Esophagus muscularis mucosa (tissue), 4 donors: ENCODE measurements at regions not wholly inside any gene's neighbourhood (a gene's known extent, or its start where the extent isn't known, plus 50 kb on each side); places are given as distances from the start of the nearest gene placed in this dataset.

Experiments
- DNase-seq: peaks from one replicate; pipeline ENCODE4 v3.0.0-alpha.2; 2017; ENCODE audit errors: extremely low spot score
- H3K27ac ChIP-seq, 4 donors: fragments of 200-600 bp; sonication (generic); replicated peaks in 1 of 4; 1 replicate in 3 of 4; 2 replicates in 1 of 4; pipeline ENCODE4 v1.5.1; 2016 to 2019; ENCODE audit warnings: mild to moderate bottlenecking in 1 of 4
- H3K27me3 ChIP-seq, 4 donors: fragments of 200-600 bp; sonication (generic); one replicate each; pipeline versions ENCODE4 v1.5.1 to v1.6.0; 2016 to 2019
- H3K36me3 ChIP-seq, 4 donors: fragments of 200-600 bp; sonication (generic); one replicate each; pipeline ENCODE4 v1.5.1; 2016 to 2019
- H3K4me1 ChIP-seq, 4 donors: fragments of 200-600 bp; sonication (generic); one replicate each; pipeline ENCODE4 v1.5.1; 2016 to 2019
- H3K4me3 ChIP-seq, 4 donors: fragments of 200-600 bp; sonication (generic); 1 replicate in 2 of 4; 2 replicates in 2 of 4; pipeline ENCODE4 v1.5.1; 2016 to 2019; ENCODE audit warnings: mild to moderate bottlenecking in 4 of 4, moderate library complexity in 1 of 4
- H3K9me3 ChIP-seq, 4 donors: fragments of 200-600 bp; sonication (generic); 1 replicate in 3 of 4; 2 replicates in 1 of 4; pipeline ENCODE4 v1.5.1; 2016 to 2019
- EP300 ChIP-seq: sonication (generic); formaldehyde crosslinking; IDR thresholded peaks from one replicate; pipeline ENCODE4 v1.6.1; 2017; ENCODE audit warnings: antibody characterized with exemption
- POLR2A ChIP-seq: fragments of 450-650 bp; IDR thresholded peaks from one replicate; pipeline ENCODE4 v1.6.1; 2017; ENCODE audit warnings: antibody characterized with exemption, moderate library complexity, mild to moderate bottlenecking, low read depth
- POLR2AphosphoS5 ChIP-seq, 2 donors: sonication (generic); formaldehyde crosslinking; IDR thresholded peaks; one replicate each; pipeline ENCODE4 v1.6.1; 2017; ENCODE audit warnings: antibody characterized with exemption in 2 of 2
- WGBS: methylation state at CpG from one replicate; pipeline ENCODE4 v1.1.5; 2018; 5-methylcytosine and 5-hydroxymethylcytosine counted together
- intact Hi-C: fragments of 100-400 bp; cut with DNase I; formaldehyde crosslinking; loops from one replicate; pipeline ENCODE4 v1.15.1; 2023
- TF ChIP-seq, protein P1 (sequence below), 3 experiments: fragments of 200-600 bp in 2 of 3; fragments of 450-650 bp in 1 of 3; sonication (generic) in 2 of 3; IDR thresholded peaks; one replicate each; pipeline ENCODE4 v1.5.1; 2017 to 2019; ENCODE audit warnings: antibody characterized with exemption in 3 of 3, mild to moderate bottlenecking in 2 of 3, moderate library complexity in 1 of 3

DNA sequence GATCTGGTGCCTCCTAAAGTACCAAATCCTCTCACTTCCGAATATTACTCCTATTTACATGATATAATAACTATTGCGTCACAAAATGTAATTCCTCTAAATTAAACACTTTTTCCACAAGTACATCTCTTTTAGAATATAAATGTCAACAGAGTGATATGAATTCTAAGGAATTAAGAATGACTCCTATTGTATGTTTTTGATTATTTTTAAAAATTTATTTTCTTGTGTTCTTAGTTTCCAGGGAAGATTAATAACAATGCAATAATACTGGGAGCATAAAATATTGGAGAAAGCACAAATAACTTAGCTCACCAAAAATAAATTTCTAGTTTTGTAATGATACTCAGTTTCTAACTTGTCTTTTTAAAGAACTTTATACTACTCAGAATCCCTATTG is 184.9 kb downstream of the PCDH18 start:
- no peak overlapping the region for H3K27ac ChIP-seq

DNA sequence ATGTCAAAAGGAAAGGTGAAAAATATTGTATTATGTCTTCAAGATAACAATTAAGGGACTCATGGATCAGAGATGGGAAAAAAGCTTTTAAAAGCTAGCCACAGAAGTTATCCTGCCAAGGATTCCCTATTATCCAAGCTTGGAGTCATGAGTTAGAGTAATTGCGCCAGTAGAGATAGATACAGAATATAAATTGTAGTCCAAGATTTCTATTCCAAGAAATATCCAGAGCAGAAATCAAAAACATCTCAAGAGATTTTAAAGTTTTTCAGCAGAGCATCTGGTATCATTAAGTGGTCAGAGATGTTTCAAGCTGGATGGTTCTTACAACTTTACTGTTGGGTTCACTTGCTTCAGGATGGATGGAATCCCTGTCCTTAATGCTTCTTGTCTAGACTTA is 186.7 kb downstream of the PCDH18 start:
- DNase-seq = no peak

More for the DNA sequence above, 184.9 kb downstream of the PCDH18 start:
- no peaks in the 10 kb centered on the region for H3K36me3 ChIP-seq
- H3K9me3 ChIP-seq = peaks cover 0 to 8% (median 7%) of the 10 kb centered on the region in 4 donors
- no peak for TF ChIP-seq POLR2AphosphoS5 (IDR thresholded peaks at IDR 0.05)
- TF ChIP-seq, protein P1, sequence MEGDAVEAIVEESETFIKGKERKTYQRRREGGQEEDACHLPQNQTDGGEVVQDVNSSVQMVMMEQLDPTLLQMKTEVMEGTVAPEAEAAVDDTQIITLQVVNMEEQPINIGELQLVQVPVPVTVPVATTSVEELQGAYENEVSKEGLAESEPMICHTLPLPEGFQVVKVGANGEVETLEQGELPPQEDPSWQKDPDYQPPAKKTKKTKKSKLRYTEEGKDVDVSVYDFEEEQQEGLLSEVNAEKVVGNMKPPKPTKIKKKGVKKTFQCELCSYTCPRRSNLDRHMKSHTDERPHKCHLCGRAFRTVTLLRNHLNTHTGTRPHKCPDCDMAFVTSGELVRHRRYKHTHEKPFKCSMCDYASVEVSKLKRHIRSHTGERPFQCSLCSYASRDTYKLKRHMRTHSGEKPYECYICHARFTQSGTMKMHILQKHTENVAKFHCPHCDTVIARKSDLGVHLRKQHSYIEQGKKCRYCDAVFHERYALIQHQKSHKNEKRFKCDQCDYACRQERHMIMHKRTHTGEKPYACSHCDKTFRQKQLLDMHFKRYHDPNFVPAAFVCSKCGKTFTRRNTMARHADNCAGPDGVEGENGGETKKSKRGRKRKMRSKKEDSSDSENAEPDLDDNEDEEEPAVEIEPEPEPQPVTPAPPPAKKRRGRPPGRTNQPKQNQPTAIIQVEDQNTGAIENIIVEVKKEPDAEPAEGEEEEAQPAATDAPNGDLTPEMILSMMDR (IDR thresholded peaks at IDR 0.05) = no peak
- no peak for TF ChIP-seq EP300
- TF ChIP-seq POLR2A = no peak
- WGBS = 29% methylated on average over 2 of the region's 2 CpGs
- DNase-seq = no peak
- intact Hi-C loops = no loop called here
- no peaks in the 10 kb centered on the region for H3K27me3 ChIP-seq
- no peak overlapping the region for H3K4me3 ChIP-seq
- H3K4me1 ChIP-seq = no peaks in the 10 kb centered on the region

DNA sequence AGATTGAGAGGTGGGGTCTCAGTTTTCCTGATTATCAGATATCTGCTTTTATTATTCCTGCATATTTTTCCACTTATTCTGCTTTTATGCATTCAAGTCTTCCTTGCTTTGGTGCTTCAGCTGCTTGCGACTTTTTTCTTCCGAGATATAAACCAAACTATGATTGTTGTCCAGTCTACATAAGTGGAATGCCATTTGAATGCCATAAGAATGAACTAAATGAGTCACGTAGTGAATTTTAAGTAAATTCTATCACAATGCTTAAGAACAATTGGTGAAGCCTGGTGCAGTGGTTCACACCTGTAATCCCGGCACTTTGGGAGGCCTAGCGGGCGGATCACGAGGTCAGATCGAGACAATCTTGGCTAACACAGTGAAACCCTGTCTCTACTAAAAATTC is 189.1 kb downstream of the PCDH18 start:
- 82% methylated on average over 8 of the region's 8 CpGs for WGBS
- no peaks in the 10 kb centered on the region for H3K36me3 ChIP-seq
- no peaks in the 10 kb centered on the region for H3K27me3 ChIP-seq
- H3K27ac ChIP-seq = no peak overlapping the region
- intact Hi-C loops = no loop called here
- no peaks in the 10 kb centered on the region for H3K9me3 ChIP-seq
- no peak for TF ChIP-seq POLR2A
- TF ChIP-seq, protein P1 (IDR thresholded peaks at IDR 0.05) = no peak
- no peak for TF ChIP-seq POLR2AphosphoS5 (IDR thresholded peaks at IDR 0.05)
- TF ChIP-seq EP300 = no peak
- DNase-seq = no peak
- H3K4me3 ChIP-seq = no peak overlapping the region
- H3K4me1 ChIP-seq = no peaks in the 10 kb centered on the region

More for the DNA sequence above, 186.7 kb downstream of the PCDH18 start:
- Histone ChIP-seq H3K4me3 (no peak overlapping the region), H3K27me3 (no peaks in the 10 kb centered on the region), H3K4me1 (no peaks in the 10 kb centered on the region), H3K27ac (no peak overlapping the region), H3K9me3 (no peaks in the 10 kb centered on the region), H3K36me3 (no peaks in the 10 kb centered on the region)
- intact Hi-C loops = no loop called here
- WGBS = 81% methylated on average over 1 of the region's 1 CpG
- TF ChIP-seq, protein P1 (IDR thresholded peaks at IDR 0.05) = no peak
- TF ChIP-seq EP300 (no peak), POLR2AphosphoS5 (IDR thresholded peaks at IDR 0.05) (no peak), POLR2A (no peak)

DNA sequence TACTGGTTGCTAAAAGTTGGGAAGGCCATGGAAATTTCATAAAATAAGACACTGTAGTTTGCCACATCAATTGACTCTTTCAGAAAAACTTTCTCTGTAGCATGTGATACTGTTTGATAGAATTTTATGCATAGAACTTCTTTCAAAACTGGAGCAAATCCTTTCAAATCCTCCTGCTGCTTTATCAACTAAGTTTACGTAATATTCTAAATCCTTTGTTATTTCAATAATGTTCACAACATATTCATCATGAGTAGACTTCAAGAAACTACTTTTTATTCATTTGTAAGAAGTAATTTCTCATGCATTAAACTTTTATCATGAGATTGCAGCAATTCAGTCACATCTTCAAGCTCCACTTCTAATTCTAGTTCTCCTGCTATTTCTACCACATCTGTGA is 199.3 kb downstream of the PCDH18 start:
- Histone ChIP-seq H3K4me1 (no peaks in the 10 kb centered on the region), H3K36me3 (no peaks in the 10 kb centered on the region), H3K4me3 (no peak overlapping the region), H3K27ac (no peak overlapping the region), H3K9me3 (peaks cover 0 to 13% (median 3%) of the 10 kb centered on the region in 4 donors), H3K27me3 (no peaks in the 10 kb centered on the region)
- intact Hi-C loops = no loop called here
- TF ChIP-seq POLR2A (no peak), EP300 (no peak), POLR2AphosphoS5 (IDR thresholded peaks at IDR 0.05) (no peak)
- TF ChIP-seq, protein P1 (IDR thresholded peaks at IDR 0.05) = no peak
- 88% methylated on average over 1 of the region's 1 CpG for WGBS
- no peak for DNase-seq

DNA sequence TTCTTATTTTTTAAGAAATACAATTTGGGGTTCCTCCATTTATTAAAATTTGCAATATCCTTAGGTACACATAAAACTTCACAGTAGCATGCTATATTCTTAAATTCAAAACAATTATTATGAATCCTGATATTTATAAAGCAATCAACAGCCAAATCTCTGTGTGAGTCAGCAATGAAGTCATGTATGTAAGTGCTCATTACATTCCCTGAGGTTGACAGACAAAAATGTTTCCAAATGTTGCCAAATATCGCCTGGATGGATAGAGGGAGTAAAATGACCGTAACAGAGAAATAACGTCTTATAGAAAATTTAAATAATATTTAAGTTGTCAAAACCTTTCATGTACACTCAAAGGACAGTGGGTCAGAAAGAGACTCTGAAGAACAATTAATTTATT is 220.0 kb downstream of the PCDH18 start:
- Histone ChIP-seq H3K27ac (no peak overlapping the region), H3K4me3 (no peak overlapping the region), H3K4me1 (peaks cover 0 to 22% (median 15%) of the 10 kb centered on the region in 4 donors), H3K36me3 (no peaks in the 10 kb centered on the region), H3K27me3 (no peaks in the 10 kb centered on the region), H3K9me3 (no peaks in the 10 kb centered on the region)
- TF ChIP-seq POLR2AphosphoS5 (IDR thresholded peaks at IDR 0.05) (no peak), EP300 (no peak)
- TF ChIP-seq, protein P1 (IDR thresholded peaks at IDR 0.05) = no peak
- WGBS = 78% methylated on average over 3 of the region's 3 CpGs
- no peak for DNase-seq
- intact Hi-C loops = no loop called here
